Ammon's horn (tissue), 1 donor: ENCODE measurements at regions not wholly inside any gene's neighbourhood (a gene's known extent, or its start where the extent isn't known, plus 50 kb on each side); places are given as distances from the start of the nearest gene placed in this dataset.

ENCODE experiments used
- DNase-seq: peaks from one replicate; pipeline ENCODE4 v3.0.0-alpha.2; 2016; ENCODE audit warnings: low spot score

- peak; percentile 9 for DNase-seq
Measured at GRCh38 chr3:90015688-90016356, 908.4 kb downstream of the EPHA3 start.

- DNase-seq, result no peak
Measured at GRCh38 chr3:90016555-90016954, 909.1 kb downstream of the EPHA3 start.

- DNase-seq, result no peak
Measured at GRCh38 chr3:90018779-90019178, 911.4 kb downstream of the EPHA3 start.

GRCh38 chr3:90025019-90025418 lies 917.6 kb downstream of the EPHA3 start:
- no peak for DNase-seq

GRCh38 chr3:90026406-90026805 lies 919.0 kb downstream of the EPHA3 start:
- no peak for DNase-seq

GRCh38 chr3:90031121-90031520 lies 923.7 kb downstream of the EPHA3 start:
- DNase-seq, result no peak

GRCh38 chr3:90032980-90033641 lies 925.7 kb downstream of the EPHA3 start:
- no peak for DNase-seq

GRCh38 chr3:90034038-90034437 lies 926.6 kb downstream of the EPHA3 start:
- DNase-seq, result no peak

- DNase-seq, result no peak
Measured at GRCh38 chr3:90035643-90036042, 928.2 kb downstream of the EPHA3 start.

GRCh38 chr3:90036939-90037469 lies 929.6 kb downstream of the EPHA3 start:
- no peak for DNase-seq

GRCh38 chr3:90039994-90040393 lies 932.6 kb downstream of the EPHA3 start:
- no peak for DNase-seq

- no peak for DNase-seq
Measured at GRCh38 chr3:90040554-90040953, 933.1 kb downstream of the EPHA3 start.

- DNase-seq, result no peak
Measured at GRCh38 chr3:90041995-90042394, 934.6 kb downstream of the EPHA3 start.

- no peak for DNase-seq
Measured at GRCh38 chr3:90043287-90043686, 935.9 kb downstream of the EPHA3 start.

- no peak for DNase-seq
Measured at GRCh38 chr3:90044084-90044816, 936.8 kb downstream of the EPHA3 start.

- no peak for DNase-seq
Measured at GRCh38 chr3:90052425-90052950, 945.1 kb downstream of the EPHA3 start.

- DNase-seq, result no peak
Measured at GRCh38 chr3:90054311-90054710, 946.9 kb downstream of the EPHA3 start.

GRCh38 chr3:90055666-90056065 lies 948.2 kb downstream of the EPHA3 start:
- no peak for DNase-seq

GRCh38 chr3:90056281-90057032 lies 949.0 kb downstream of the EPHA3 start:
- DNase-seq, result no peak

- no peak for DNase-seq
Measured at GRCh38 chr3:90062016-90062415, 954.6 kb downstream of the EPHA3 start.

GRCh38 chr3:90062631-90063200 lies 955.3 kb downstream of the EPHA3 start:
- no peak for DNase-seq

- no peak for DNase-seq
Measured at GRCh38 chr3:90068783-90069182, 961.4 kb downstream of the EPHA3 start.
